SJSA1 (cell line): ENCODE measurements at regions not wholly inside any gene's neighbourhood (a gene's known extent, or its start where the extent isn't known, plus 50 kb on each side); places are given as distances from the start of the nearest gene placed in this dataset.
A peak's percentile ranks its signal among the peaks of the same experiment; 100 is the strongest.

ENCODE experiments used
- DNase-seq, 2 experiments: peaks; one replicate each; pipeline ENCODE4 v3.0.0-alpha.2; 2015 to 2020; ENCODE audit warnings: low spot score in 2 of 2, low read depth in 1 of 2
- H3K27ac ChIP-seq: fragments of 250-450 bp; sonication (Bioruptor Pico); 2 replicates; pipeline ENCODE4 v1.5.1; 2020; ENCODE audit warnings: mild to moderate bottlenecking, moderate library complexity
- H3K27me3 ChIP-seq: fragments of 250-450 bp; sonication (Bioruptor Pico); replicated peaks from 2 replicates; pipeline ENCODE4 v1.5.1; 2020; ENCODE audit warnings: mild to moderate bottlenecking, moderate library complexity
- H3K36me3 ChIP-seq: fragments of 250-450 bp; sonication (Bioruptor Pico); 2 replicates; pipeline ENCODE4 v1.5.1; 2020; ENCODE audit warnings: mild to moderate bottlenecking
- H3K4me1 ChIP-seq: fragments of 250-450 bp; sonication (Bioruptor Pico); replicated peaks from 2 replicates; pipeline ENCODE4 v1.6.1; 2021; ENCODE audit warnings: mild to moderate bottlenecking
- H3K4me3 ChIP-seq: fragments of 250-450 bp; sonication (Bioruptor Pico); 2 replicates; pipeline ENCODE4 v1.5.1; 2020; ENCODE audit warnings: mild to moderate bottlenecking
- H3K9me3 ChIP-seq: fragments of 250-450 bp; sonication (Bioruptor Pico); replicated peaks from 2 replicates; pipeline ENCODE4 v1.5.1; 2020; ENCODE audit warnings: mild to moderate bottlenecking

GRCh38 chr5:175796536-175797499 lies 74.6 kb upstream of the CPLX2 start:
- Histone ChIP-seq H3K9me3 (peaks cover 7% of the 10 kb centered on the region), H3K36me3 (no peaks in the 10 kb centered on the region), H3K27me3 (peaks cover 29% of the 10 kb centered on the region), H3K27ac (no peak overlapping the region), H3K4me3 (0 out of 2 replicates have a peak overlapping the region, but pooled peaks have one; percentile 3), H3K4me1 (peaks cover 13% of the 10 kb centered on the region)
- peak; percentile 87 to 89 for DNase-seq

- peaks cover 26% of the 10 kb centered on the region for H3K27me3 ChIP-seq
- H3K36me3 ChIP-seq: no peaks in the 10 kb centered on the region
- H3K9me3 ChIP-seq: peaks cover 7% of the 10 kb centered on the region
- H3K27ac ChIP-seq: no peak overlapping the region
- H3K4me1 ChIP-seq: peaks cover 13% of the 10 kb centered on the region
- H3K4me3 ChIP-seq: no peak overlapping the region
- DNase-seq: no peak
These were observed 73.8 kb upstream of the CPLX2 start for GRCh38 chr5:175797521-175798038.

DNA sequence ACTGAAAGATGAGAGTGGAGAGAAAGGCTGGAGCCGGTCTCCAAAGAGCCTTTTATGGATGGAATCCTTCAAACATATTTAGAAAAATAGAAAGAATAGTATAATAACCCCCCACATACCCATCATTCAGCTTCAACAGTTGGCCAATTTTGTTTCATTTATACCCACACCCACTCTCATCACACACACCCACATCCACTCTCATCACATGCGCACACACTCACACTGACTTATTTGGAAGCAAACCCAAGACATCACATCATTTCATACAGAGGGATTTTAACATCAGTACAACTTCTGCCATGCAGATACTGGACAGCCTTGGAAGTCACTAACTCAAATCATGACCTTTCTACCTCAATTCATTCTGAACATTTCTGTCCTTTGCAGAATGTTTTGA lies 72.8 kb upstream of the CPLX2 start:
- Histone ChIP-seq H3K4me3 (no peak overlapping the region), H3K9me3 (peaks cover 7% of the 10 kb centered on the region), H3K4me1 (peaks cover 13% of the 10 kb centered on the region), H3K36me3 (no peaks in the 10 kb centered on the region), H3K27me3 (peaks cover 30% of the 10 kb centered on the region), H3K27ac (no peak overlapping the region)
- DNase-seq: no peak

- Histone ChIP-seq H3K4me3 (no peak overlapping the region), H3K36me3 (no peaks in the 10 kb centered on the region), H3K4me1 (peaks cover 13% of the 10 kb centered on the region), H3K27me3 (peaks cover 35% of the 10 kb centered on the region), H3K27ac (no peak overlapping the region), H3K9me3 (peaks cover 7% of the 10 kb centered on the region)
- peak in 1 of 2 experiments; percentile 37 for DNase-seq
These were observed 70.7 kb upstream of the CPLX2 start for GRCh38 chr5:175800656-175801081.

- no peaks in the 10 kb centered on the region for H3K9me3 ChIP-seq
- peaks cover 4% of the 10 kb centered on the region for H3K4me1 ChIP-seq
- H3K27me3 ChIP-seq: peaks cover 20% of the 10 kb centered on the region
These were observed 69.0 kb upstream of the CPLX2 start for GRCh38 chr5:175802361-175802760.

DNA sequence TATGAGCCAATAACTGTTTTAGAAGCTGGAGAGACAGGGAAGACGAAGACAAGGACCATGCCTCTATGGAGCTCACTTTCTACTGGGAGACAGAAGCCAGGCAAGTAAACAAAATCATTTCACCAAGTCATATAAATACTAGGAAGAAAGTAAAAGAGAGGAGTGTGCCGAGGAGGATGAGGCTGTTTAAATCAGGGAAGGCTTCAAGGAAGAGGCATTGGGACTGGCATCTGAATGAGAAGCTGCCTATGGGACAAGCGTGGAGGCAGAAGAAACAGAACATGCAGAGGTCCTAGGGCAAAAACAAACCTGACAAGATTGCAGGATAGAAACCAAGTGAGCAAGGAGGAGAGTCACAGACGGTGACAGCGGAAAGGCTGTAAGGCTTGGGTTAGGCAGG lies 68.1 kb upstream of the CPLX2 start:
- Histone ChIP-seq H3K4me3 (no peak overlapping the region), H3K36me3 (no peaks in the 10 kb centered on the region), H3K27me3 (peaks cover 12% of the 10 kb centered on the region), H3K27ac (no peak overlapping the region), H3K4me1 (no peaks in the 10 kb centered on the region), H3K9me3 (no peaks in the 10 kb centered on the region)
- no peak for DNase-seq

More at GRCh38 chr5:175802361-175802760, 69.0 kb upstream of the CPLX2 start:
- no peaks in the 10 kb centered on the region for H3K36me3 ChIP-seq
- no peak overlapping the region for H3K4me3 ChIP-seq
- DNase-seq: no peak
- H3K27ac ChIP-seq: no peak overlapping the region

DNA sequence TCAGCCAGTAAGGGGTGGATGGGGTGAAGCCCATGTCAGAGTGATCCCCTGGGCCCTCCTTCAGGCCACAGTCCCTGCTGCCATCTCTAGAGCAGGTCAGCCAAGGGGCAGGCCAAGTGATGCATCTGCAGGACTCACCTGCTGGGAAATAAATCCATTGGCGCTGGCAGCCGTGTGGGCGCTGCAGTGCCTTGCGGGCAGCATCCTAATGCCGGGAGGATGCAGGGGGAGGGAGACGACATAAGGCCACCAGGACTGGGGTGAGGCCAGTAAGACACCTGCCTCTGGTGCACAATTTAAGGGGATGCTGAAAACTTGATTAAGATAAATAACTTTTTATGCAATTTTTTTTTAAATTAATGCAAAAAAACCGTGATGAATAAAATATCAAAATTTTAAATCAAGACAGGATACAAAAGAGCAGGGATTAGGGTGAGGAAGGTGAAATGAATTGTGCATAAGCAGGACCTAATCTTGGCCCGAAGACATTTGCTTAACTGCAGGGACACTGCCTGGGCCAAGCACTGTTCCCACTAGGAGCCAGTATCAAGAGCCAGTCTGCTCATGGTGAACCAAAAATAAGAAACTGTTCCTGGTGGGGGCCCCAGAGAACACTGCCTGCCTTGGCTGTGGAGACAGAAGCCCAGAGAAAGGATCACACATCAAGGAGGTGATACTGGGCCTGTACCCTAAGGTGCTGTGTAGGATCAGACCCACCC lies 67.5 kb upstream of the CPLX2 start:
- Histone ChIP-seq H3K27me3 (peaks cover 9% of the 10 kb centered on the region), H3K9me3 (no peaks in the 10 kb centered on the region), H3K27ac (no peak overlapping the region), H3K4me3 (no peak overlapping the region), H3K4me1 (peaks cover 2% of the 10 kb centered on the region), H3K36me3 (no peaks in the 10 kb centered on the region)
- no peak for DNase-seq

DNA sequence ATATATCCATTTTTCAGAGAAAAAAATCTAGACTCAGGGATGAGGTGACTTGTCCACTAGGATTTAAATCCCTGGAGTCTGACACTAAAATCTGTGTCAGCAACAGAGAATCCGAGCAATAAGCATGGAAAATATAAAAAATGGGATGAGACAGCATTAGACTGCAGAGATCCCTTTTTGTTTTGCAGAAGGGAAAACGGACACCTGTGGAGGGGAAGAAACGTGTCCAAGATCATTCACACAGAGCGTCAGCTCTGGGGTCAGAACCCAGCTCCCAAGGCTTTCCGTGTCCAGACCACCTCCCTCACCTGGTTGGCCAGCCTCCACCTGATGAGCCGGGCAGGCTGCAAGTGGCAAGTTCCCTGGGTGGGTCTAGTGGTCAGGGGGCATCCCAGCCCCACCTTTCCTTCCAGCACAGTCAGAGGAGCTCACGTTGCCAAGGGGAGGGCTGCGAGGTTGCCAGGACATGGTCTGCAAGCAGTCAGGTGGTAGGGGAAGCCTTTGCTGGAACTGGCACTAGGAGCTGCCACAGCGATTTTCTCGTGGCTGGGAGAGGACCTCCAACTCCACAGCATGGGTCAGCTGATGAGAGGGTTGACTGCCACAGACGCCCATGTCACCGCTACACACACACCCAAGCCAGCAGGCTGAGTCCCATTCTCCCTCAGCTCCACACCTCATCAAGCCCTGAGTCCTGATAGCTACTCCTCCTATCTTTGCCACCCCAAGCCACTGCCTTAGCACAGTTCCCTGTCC lies 65.9 kb upstream of the CPLX2 start:
- no peak overlapping the region for H3K27ac ChIP-seq
- H3K4me3 ChIP-seq: no peak overlapping the region
- H3K36me3 ChIP-seq: no peaks in the 10 kb centered on the region
- peaks cover 9% of the 10 kb centered on the region for H3K27me3 ChIP-seq
- DNase-seq: no peak
- no peaks in the 10 kb centered on the region for H3K9me3 ChIP-seq
- peaks cover 15% of the 10 kb centered on the region for H3K4me1 ChIP-seq

DNA sequence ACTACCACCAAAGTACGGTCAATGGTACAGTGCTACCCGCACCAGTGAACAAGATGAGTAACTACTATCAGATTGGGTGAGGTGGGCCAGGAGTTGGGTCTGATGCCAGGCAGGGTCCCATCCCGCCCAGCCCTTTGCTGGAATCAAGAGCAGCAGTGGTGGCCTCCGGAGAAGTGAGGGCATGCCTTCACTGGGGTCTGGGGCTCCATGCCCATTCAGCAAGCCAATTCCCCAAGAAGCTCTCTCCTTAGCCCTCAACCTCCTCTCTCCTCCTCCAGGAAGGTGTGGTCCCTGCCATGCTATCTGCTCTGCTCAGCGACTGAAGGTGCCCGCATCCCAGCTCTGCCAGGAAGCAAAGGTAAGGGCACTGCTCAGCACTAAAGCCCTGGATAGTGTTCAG lies 62.7 kb upstream of the CPLX2 start:
- DNase-seq: no peak
- Histone ChIP-seq H3K36me3 (no peaks in the 10 kb centered on the region), H3K4me1 (peaks cover 26% of the 10 kb centered on the region), H3K27me3 (peaks cover 4% of the 10 kb centered on the region), H3K9me3 (no peaks in the 10 kb centered on the region), H3K27ac (no peak overlapping the region), H3K4me3 (no peak overlapping the region)

GRCh38 chr5:175809531-175810121 lies 61.8 kb upstream of the CPLX2 start:
- peak overlapping the region; percentile 54 for H3K27ac ChIP-seq
- DNase-seq: peak; percentile 95 to 97
- H3K4me3 ChIP-seq: no peak overlapping the region

DNA sequence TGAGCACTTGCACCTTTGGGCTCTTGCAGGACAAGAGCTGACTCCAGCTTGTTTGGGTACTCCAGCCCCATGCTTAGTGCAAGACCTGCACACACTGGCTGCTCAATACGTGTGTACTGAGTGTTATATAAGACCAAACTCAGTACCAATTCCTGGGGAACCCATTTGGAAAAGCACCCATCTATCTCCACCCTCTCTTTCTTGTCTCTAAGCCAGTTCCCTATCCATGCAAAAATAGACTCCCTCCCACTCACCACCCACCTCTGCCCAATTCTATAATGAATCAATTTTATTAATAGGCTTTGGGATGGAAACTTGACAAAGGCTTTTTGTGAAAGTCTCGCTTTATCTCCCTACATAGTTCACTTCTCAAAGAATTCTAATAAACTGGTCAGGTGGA lies 60.9 kb upstream of the CPLX2 start:
- peak overlapping the region; percentile 54 for H3K27ac ChIP-seq
- DNase-seq: no peak
- H3K4me1 ChIP-seq: peaks cover 44% of the 10 kb centered on the region
- no peaks in the 10 kb centered on the region for H3K27me3 ChIP-seq
- no peaks in the 10 kb centered on the region for H3K9me3 ChIP-seq
- H3K36me3 ChIP-seq: no peaks in the 10 kb centered on the region
- H3K4me3 ChIP-seq: no peak overlapping the region

More at GRCh38 chr5:175809531-175810121, 61.8 kb upstream of the CPLX2 start:
- Histone ChIP-seq H3K27me3 (peaks cover 4% of the 10 kb centered on the region; the same call in 1 of the 2 replicates), H3K36me3 (no peaks in the 10 kb centered on the region), H3K4me1 (peaks cover 35% of the 10 kb centered on the region), H3K9me3 (no peaks in the 10 kb centered on the region)

GRCh38 chr5:175811589-175811988 lies 59.8 kb upstream of the CPLX2 start:
- peaks cover 46% of the 10 kb centered on the region for H3K4me1 ChIP-seq
- DNase-seq: no peak
- H3K27me3 ChIP-seq: no peaks in the 10 kb centered on the region
- H3K4me3 ChIP-seq: no peak overlapping the region
- H3K9me3 ChIP-seq: no peaks in the 10 kb centered on the region
- H3K27ac ChIP-seq: no peak overlapping the region
- H3K36me3 ChIP-seq: no peaks in the 10 kb centered on the region
